GM23338 (cell line): ENCODE measurements at regions not wholly inside any gene's neighbourhood (a gene's known extent, or its start where the extent isn't known, plus 50 kb on each side); places are given as distances from the start of the nearest gene placed in this dataset.

Experiments
- ATAC-seq: fragments of 200-7000 bp; cut with Tn5 transposase; 3 replicates; pipeline ENCODE4 v1.9.1; 2020
- DNase-seq: peaks from one replicate; pipeline ENCODE4 v3.0.0-alpha.2; 2015; ENCODE audit warnings: low spot score
- H2AFZ ChIP-seq: fragments of 200-600 bp; sonication (generic); 2 replicates; pipeline ENCODE4 v1.8.0; 2016; ENCODE audit warnings: antibody characterized with exemption, mild to moderate bottlenecking, moderate library complexity
- H3F3A ChIP-seq: fragments of 200-600 bp; sonication (generic); replicated peaks from 2 replicates; pipeline ENCODE4 v1.8.0; 2017; ENCODE audit warnings: antibody characterized with exemption, mixed run types, low read depth
- H3K27ac ChIP-seq: fragments of 200-600 bp; sonication (generic); 2 replicates; pipeline ENCODE4 v1.6.1; 2016; ENCODE audit warnings: low read depth
- H3K27me3 ChIP-seq: fragments of 200-600 bp; sonication (generic); 2 replicates; pipeline ENCODE4 v1.8.0; 2016; ENCODE audit warnings: mild to moderate bottlenecking, mixed run types, moderate library complexity; ENCODE audit not compliant: insufficient read depth
- H3K36me3 ChIP-seq: fragments of 200-600 bp; sonication (generic); 2 replicates; pipeline ENCODE4 v1.8.0; 2016; ENCODE audit warnings: mild to moderate bottlenecking; ENCODE audit not compliant: insufficient read depth
- H3K4me1 ChIP-seq: fragments of 200-600 bp; sonication (generic); 2 replicates; pipeline ENCODE4 v1.8.0; 2016; ENCODE audit warnings: mild to moderate bottlenecking, moderate library complexity; ENCODE audit not compliant: insufficient read depth
- H3K4me2 ChIP-seq: fragments of 200-600 bp; sonication (generic); 2 replicates; pipeline ENCODE4 v1.7.1; 2017; ENCODE audit warnings: mixed run types
- H3K4me3 ChIP-seq: fragments of 200-600 bp; sonication (generic); 2 replicates; pipeline ENCODE4 v1.6.1; 2016; ENCODE audit warnings: mixed run types
- H3K79me2 ChIP-seq: fragments of 200-600 bp; sonication (generic); replicated peaks from 2 replicates; pipeline ENCODE4 v1.8.0; 2017; ENCODE audit warnings: mild to moderate bottlenecking; ENCODE audit not compliant: insufficient read depth
- H3K9me2 ChIP-seq: fragments of 200-600 bp; sonication (generic); 2 replicates; pipeline ENCODE4 v1.8.0; 2017; ENCODE audit not compliant: insufficient read depth
- H4K20me1 ChIP-seq: fragments of 200-600 bp; sonication (generic); replicated peaks from 2 replicates; pipeline ENCODE4 v1.8.0; 2017; ENCODE audit warnings: mild to moderate bottlenecking; ENCODE audit not compliant: insufficient read depth
- H3K27ac Mint-ChIP-seq: 2 replicates; pipeline ENCODE4 v1.8.0; 2020; ENCODE audit warnings: inconsistent platforms, mild to moderate bottlenecking, moderate library complexity, mixed read lengths
- H3K27me3 Mint-ChIP-seq: 3 replicates; pipeline ENCODE4 v1.8.0; 2022; ENCODE audit warnings: low read depth, mild to moderate bottlenecking, moderate library complexity, mixed read lengths, inconsistent platforms; ENCODE audit not compliant: insufficient read depth, poor library complexity
- H3K36me3 Mint-ChIP-seq: 3 replicates; pipeline ENCODE4 v1.8.0; 2021; ENCODE audit warnings: low read depth, mild to moderate bottlenecking, inconsistent platforms, moderate library complexity, mixed read lengths
- H3K4me1 Mint-ChIP-seq: 3 replicates; pipeline ENCODE4 v1.8.0; 2020; ENCODE audit warnings: mild to moderate bottlenecking, inconsistent platforms, mixed read lengths
- H3K4me3 Mint-ChIP-seq: 3 replicates; pipeline ENCODE4 v1.8.0; 2021; ENCODE audit warnings: moderate library complexity, mild to moderate bottlenecking, inconsistent platforms, mixed read lengths
- H3K9me3 Mint-ChIP-seq: 3 replicates; pipeline ENCODE4 v1.8.0; 2020; ENCODE audit warnings: moderate library complexity, mild to moderate bottlenecking, inconsistent platforms, mixed read lengths
- EZH2 ChIP-seq: fragments of 200-600 bp; sonication (generic); IDR thresholded peaks from one replicate; pipeline ENCODE4 v1.8.0; 2017; ENCODE audit warnings: antibody characterized with exemption, mild to moderate bottlenecking, low read depth; ENCODE audit not compliant: unreplicated experiment
- JUNB ChIP-seq: IDR thresholded peaks from one replicate; pipeline ENCODE4 v1.6.1; 2016; ENCODE audit warnings: antibody characterized with exemption; ENCODE audit not compliant: unreplicated experiment
- NANOG ChIP-seq: IDR thresholded peaks from 2 replicates; pipeline ENCODE4 v1.6.1; 2016; ENCODE audit warnings: antibody characterized with exemption, borderline replicate concordance
- POLR2AphosphoS5 ChIP-seq: IDR thresholded peaks from 2 replicates; pipeline ENCODE4 v1.6.1; 2016; ENCODE audit warnings: antibody characterized with exemption, low read depth
- REST ChIP-seq: IDR thresholded peaks from one replicate; pipeline ENCODE4 v1.6.1; 2018; ENCODE audit warnings: antibody characterized with exemption; ENCODE audit not compliant: unreplicated experiment
- STAT1 ChIP-seq: IDR thresholded peaks from one replicate; pipeline ENCODE4 v1.6.1; 2016; ENCODE audit warnings: antibody characterized with exemption; ENCODE audit not compliant: unreplicated experiment
- ZNF114 ChIP-seq: fragments of 250-450 bp; sonication (Bioruptor Pico); IDR thresholded peaks from 2 replicates; pipeline ENCODE4 v1.5.0; 2020; ENCODE audit warnings: mild to moderate bottlenecking, moderate library complexity
- ZNF331 ChIP-seq: fragments of 250-450 bp; sonication (Bioruptor Pico); IDR thresholded peaks from 2 replicates; pipeline ENCODE4 v1.5.0; 2020; ENCODE audit warnings: low read depth, mild to moderate bottlenecking, moderate library complexity

GRCh38 chr15:46732060-46732459 lies 985.2 kb upstream of the SEMA6D start (continued):
- TF ChIP-seq REST (no peak), POLR2AphosphoS5 (no peak), STAT1 (no peak), EZH2 (no peak), JUNB (no peak), ZNF331 (CRISPR knock-in tag) (no peak), NANOG (no peak), ZNF114 (no peak)

- Histone ChIP-seq H3K36me3 (no peaks in the 10 kb centered on the region), H3K9me2 (0 out of 2 replicates have a peak, but pooled peaks cover 10% of the 10 kb centered on the region), H2AFZ (no peak overlapping the region), H3K27ac (no peak overlapping the region), H3K27me3 (no peaks in the 10 kb centered on the region), H3K4me1 (no peaks in the 10 kb centered on the region; the same call in 1 of the 2 replicates), H3F3A (no peaks in the 10 kb centered on the region), H3K4me2 (no peak overlapping the region), H4K20me1 (no peaks in the 10 kb centered on the region), H3K4me3 (no peak overlapping the region), H3K79me2 (no peaks in the 10 kb centered on the region)
- no peak for DNase-seq
- no peak overlapping the region for H3K27ac Mint-ChIP-seq
- TF ChIP-seq EZH2, result no peak
- no peak for TF ChIP-seq JUNB
- H3K4me3 Mint-ChIP-seq, result no peak overlapping the region
- no peaks in the 10 kb centered on the region; the same call in 1 of the 3 replicates for H3K4me1 Mint-ChIP-seq
- H3K9me3 Mint-ChIP-seq, result peaks cover 40% of the 10 kb centered on the region
- no peak for ATAC-seq
- H3K36me3 Mint-ChIP-seq, result no peaks in the 10 kb centered on the region; the same call in 2 of the 3 replicates
- H3K27me3 Mint-ChIP-seq, result no peaks in the 10 kb centered on the region
Observed at GRCh38 chr15:46735115-46735514, 982.2 kb upstream of the SEMA6D start.

GRCh38 chr15:46751303-46751702 lies 966.0 kb upstream of the SEMA6D start:
- H3K27me3 Mint-ChIP-seq, result peaks cover 3% of the 10 kb centered on the region
- H3K4me1 Mint-ChIP-seq, result peaks cover 2% of the 10 kb centered on the region; the same call in 2 of the 3 replicates
- no peaks in the 10 kb centered on the region for H3F3A ChIP-seq
- H3K36me3 Mint-ChIP-seq, result peaks cover 14% of the 10 kb centered on the region
- no peak for ATAC-seq
- H3K27me3 ChIP-seq, result no peaks in the 10 kb centered on the region
- H2AFZ ChIP-seq, result peak overlapping the region; percentile 8; the same call in 1 of the 2 replicates
- no peak for DNase-seq
- no peak overlapping the region for H3K4me2 ChIP-seq
- no peak overlapping the region for H3K4me3 Mint-ChIP-seq
- H3K9me2 ChIP-seq, result no peaks in the 10 kb centered on the region
- H3K4me3 ChIP-seq, result no peak overlapping the region
- peaks cover 30% of the 10 kb centered on the region for H3K9me3 Mint-ChIP-seq
- no peaks in the 10 kb centered on the region for H3K36me3 ChIP-seq
- H3K27ac ChIP-seq, result no peak overlapping the region
- no peaks in the 10 kb centered on the region for H4K20me1 ChIP-seq
- no peaks in the 10 kb centered on the region for H3K79me2 ChIP-seq
- no peak overlapping the region for H3K27ac Mint-ChIP-seq
- peaks cover 6% of the 10 kb centered on the region; the same call in 1 of the 2 replicates for H3K4me1 ChIP-seq
- TF ChIP-seq REST (no peak), POLR2AphosphoS5 (no peak), ZNF331 (CRISPR knock-in tag) (no peak)
